ENCODE measurements at regions not wholly inside any gene's neighbourhood (a gene's known extent, or its start where the extent isn't known, plus 50 kb on each side); places are given as distances from the start of the nearest gene placed in this dataset.

GRCh38 chr1:117698398-117699160, 92.7 kb downstream of the TENT5C start:
- TF ChIP-seq CTCF (conservative IDR thresholded peaks at IDR 0.05; ENCODE audit: low read depth, low read length) (no peak), POLR2A (IDR thresholded peaks at IDR 0.05; ENCODE audit: low read depth, low read length) (no peak), RCOR1 (IDR thresholded peaks at IDR 0.05; ENCODE audit: insufficient replicate concordance, low read length) (no peak), MXI1 (IDR thresholded peaks at IDR 0.05; ENCODE audit: borderline replicate concordance, low read depth, low read length) (no peak), RAD21 (IDR thresholded peaks at IDR 0.05; ENCODE audit: low read length) (no peak), CHD1 (IDR thresholded peaks at IDR 0.05; ENCODE audit: low read depth, low read length) (no peak), RFX5 (IDR thresholded peaks at IDR 0.05; ENCODE audit: low read depth, low read length) (no peak), BHLHE40 (IDR thresholded peaks at IDR 0.05; ENCODE audit: low read depth, low read length) (no peak)

Measured in IMR-90 (cell line).